ENCODE measurements at regions not wholly inside any gene's neighbourhood (a gene's known extent, or its start where the extent isn't known, plus 50 kb on each side); places are given as distances from the start of the nearest gene placed in this dataset.
"Not testable (repeated sequence)": the region's sequence is repeated elsewhere in the genome, so short reads cannot be mapped to it uniquely, and the experiment has no call there.

DNA sequence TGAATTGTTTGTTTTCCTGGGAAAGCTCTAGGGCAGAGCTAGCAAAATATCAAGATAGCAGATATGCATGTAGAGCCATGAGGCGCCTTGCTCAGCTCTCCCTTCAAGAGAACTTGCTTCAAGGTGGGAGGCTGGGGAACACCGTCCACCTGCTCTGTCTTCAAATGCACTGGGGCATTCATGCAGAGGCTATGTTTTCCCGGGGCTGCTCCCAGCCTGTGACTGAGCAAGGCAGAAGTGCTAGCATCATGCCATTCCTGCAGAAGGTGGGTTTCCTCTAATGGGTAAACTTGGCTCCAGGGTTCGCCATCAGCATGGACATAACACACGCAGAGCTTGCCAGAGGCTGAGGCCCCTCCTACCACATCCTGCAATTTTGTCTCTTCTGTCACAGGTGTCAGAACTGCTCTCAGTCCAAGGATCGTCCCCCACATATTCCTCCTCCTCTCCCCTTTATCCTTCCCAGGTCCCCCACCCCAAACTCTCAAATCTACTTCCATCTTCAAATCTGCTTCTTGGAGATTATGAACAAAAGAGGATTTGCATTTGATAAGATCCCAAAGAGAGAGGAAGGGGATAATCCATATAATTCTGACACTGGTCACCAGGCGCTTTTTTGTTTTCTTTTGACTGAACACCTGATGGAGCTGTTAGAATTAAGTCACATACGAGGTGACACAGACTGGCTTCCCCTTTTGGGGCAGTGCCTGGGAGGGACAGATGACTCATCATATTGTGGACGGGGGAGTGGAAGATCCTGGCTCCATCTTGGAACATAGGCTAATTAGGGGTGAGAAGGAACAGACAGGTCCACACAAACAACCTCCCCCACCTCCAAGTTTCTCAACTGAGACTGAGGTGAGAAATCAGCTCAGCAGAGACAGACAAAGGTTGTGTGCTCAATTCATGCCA lies 85.0 kb upstream of the TAF11L2 start:
- intact Hi-C loops (cut with DNase I; ENCODE audit: low total_unique reads), result no loop called here
- no peaks in the 10 kb centered on the region for H3K27me3 ChIP-seq
- no peak overlapping the region for H3K27ac ChIP-seq
- no peak for DNase-seq
- WGBS, 2 donors, result 53 to 60% methylated on average over 9 of the region's 9 CpGs
- H3K4me3 ChIP-seq, result no peak overlapping the region
- TF ChIP-seq POLR2A (IDR thresholded peaks at IDR 0.05), result no peak
- TF ChIP-seq CTCF (IDR thresholded peaks at IDR 0.05), result no peak
- H3K36me3 ChIP-seq (ENCODE audit: low read depth, missing control alignments), result no peaks in the 10 kb centered on the region
- no peaks in the 10 kb centered on the region for H3K4me1 ChIP-seq
- no peaks in the 10 kb centered on the region for H3K9me3 ChIP-seq

GRCh38 chr5:17413691-17414090 lies 84.3 kb upstream of the TAF11L2 start:
- no peaks in the 10 kb centered on the region for H3K36me3 ChIP-seq (ENCODE audit: low read depth, missing control alignments)
- H3K27me3 ChIP-seq, result no peaks in the 10 kb centered on the region
- DNase-seq, result no peak
- H3K4me3 ChIP-seq, result no peak overlapping the region
- H3K4me1 ChIP-seq, result no peaks in the 10 kb centered on the region
- no peak overlapping the region for H3K27ac ChIP-seq
- no peaks in the 10 kb centered on the region for H3K9me3 ChIP-seq
- 76 to 82% methylated on average over 3 of the region's 3 CpGs for WGBS, 2 donors
- intact Hi-C loops (cut with DNase I; ENCODE audit: low total_unique reads), result no loop called here
- TF ChIP-seq POLR2A (IDR thresholded peaks at IDR 0.05), result no peak
- no peak for TF ChIP-seq CTCF (IDR thresholded peaks at IDR 0.05)

GRCh38 chr5:17415321-17415758 lies 82.7 kb upstream of the TAF11L2 start:
- Histone ChIP-seq H3K27me3 (no peaks in the 10 kb centered on the region), H3K9me3 (no peaks in the 10 kb centered on the region), H3K27ac (no peak overlapping the region), H3K36me3 (ENCODE audit: low read depth, missing control alignments) (no peaks in the 10 kb centered on the region), H3K4me3 (no peak overlapping the region), H3K4me1 (no peaks in the 10 kb centered on the region)
- no peak for DNase-seq
- TF ChIP-seq POLR2A (IDR thresholded peaks at IDR 0.05) (no peak), CTCF (IDR thresholded peaks at IDR 0.05) (no peak)
- WGBS, 2 donors, result 33 to 50% methylated on average over 11 to 13 of the region's 13 CpGs
- intact Hi-C loops (cut with DNase I; ENCODE audit: low total_unique reads), result no loop called here

GRCh38 chr5:17416374-17416773 lies 81.7 kb upstream of the TAF11L2 start:
- H3K4me1 ChIP-seq; H3K4me3 ChIP-seq; H3K36me3 ChIP-seq (ENCODE audit: low read depth, missing control alignments); H3K9me3 ChIP-seq; intact Hi-C loops (cut with DNase I; ENCODE audit: low total_unique reads); H3K27me3 ChIP-seq; DNase-seq; H3K27ac ChIP-seq: not testable (repeated sequence)
- WGBS, 2 donors, result 58 to 88% methylated on average over 4 of the region's 4 CpGs

DNA sequence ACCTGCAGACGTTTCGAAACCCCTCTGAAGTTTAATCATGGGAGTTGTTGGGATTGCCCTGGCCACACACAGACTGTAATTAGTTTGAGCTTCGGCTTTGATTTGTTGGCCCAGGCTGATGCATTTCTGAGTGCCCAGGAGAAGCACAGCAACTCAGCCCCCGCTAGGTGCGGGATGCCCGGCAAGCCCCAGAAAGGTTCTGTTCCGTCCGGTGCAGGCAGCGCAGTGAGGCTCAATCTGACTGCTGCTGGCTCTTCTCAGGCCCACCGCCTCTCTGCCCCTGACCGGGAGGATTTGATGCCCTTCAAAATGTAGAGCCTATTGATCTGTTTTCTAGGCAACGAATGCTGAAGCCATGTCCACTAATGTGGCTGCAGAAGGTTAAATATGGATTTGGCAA lies 73.4 kb upstream of the TAF11L2 start:
- Histone ChIP-seq H3K27ac (no peak overlapping the region), H3K36me3 (ENCODE audit: low read depth, missing control alignments) (no peaks in the 10 kb centered on the region), H3K9me3 (no peaks in the 10 kb centered on the region), H3K27me3 (no peaks in the 10 kb centered on the region), H3K4me1 (no peaks in the 10 kb centered on the region), H3K4me3 (no peak overlapping the region)
- intact Hi-C loops (cut with DNase I; ENCODE audit: low total_unique reads), result no loop called here
- 57 to 79% methylated on average over 8 to 12 of the region's 12 CpGs for WGBS, 2 donors
- DNase-seq, result no peak
- TF ChIP-seq CTCF (IDR thresholded peaks at IDR 0.05) (no peak), POLR2A (IDR thresholded peaks at IDR 0.05) (no peak)

Data from testis (tissue), 2 donors.